ENCODE measurements at regions not wholly inside any gene's neighbourhood (a gene's known extent, or its start where the extent isn't known, plus 50 kb on each side); places are given as distances from the start of the nearest gene placed in this dataset.
"Not testable (repeated sequence)": the region's sequence is repeated elsewhere in the genome, so short reads cannot be mapped to it uniquely, and the experiment has no call there.

DNA sequence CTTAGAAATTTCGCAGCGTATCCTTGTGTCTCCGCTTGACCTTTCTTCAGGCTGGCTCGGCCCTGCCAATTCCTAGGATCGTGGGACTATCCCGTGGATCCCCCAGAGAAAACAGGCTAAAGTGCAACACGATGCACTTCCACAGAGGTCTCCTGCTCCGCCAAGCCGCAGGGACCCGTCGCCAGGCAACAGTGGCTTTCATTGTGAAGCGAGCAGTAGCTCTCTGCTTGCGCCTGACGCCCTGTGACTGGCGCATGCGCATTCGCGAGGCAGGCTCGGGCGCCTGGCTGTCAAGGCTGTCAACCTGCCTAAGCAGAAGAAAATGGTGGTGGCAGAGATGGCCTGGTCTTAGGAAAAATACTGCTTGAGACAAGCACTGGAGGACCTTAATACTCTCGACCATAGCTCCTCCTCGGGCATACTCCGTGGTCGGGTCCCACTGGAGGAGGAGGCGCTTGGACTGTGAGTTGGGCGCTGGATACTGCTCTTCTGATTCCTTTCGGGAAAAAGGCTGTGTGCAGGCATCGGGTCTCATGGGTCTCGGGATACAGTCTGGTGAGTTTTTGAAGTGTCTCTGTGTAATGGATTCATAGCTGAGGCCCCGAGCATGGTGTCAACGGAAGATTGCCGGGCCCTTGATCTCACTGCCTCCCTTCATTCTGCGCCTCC lies 2336.1 kb downstream of the TP53TG3F start:
- no peak for DNase-seq

GRCh38 chr16:35797811-35798210 lies 2338.4 kb downstream of the TP53TG3F start:
- DNase-seq: no peak

- DNase-seq: no peak
Observed at GRCh38 chr16:35798885-35799426, 2339.5 kb downstream of the TP53TG3F start.

DNA sequence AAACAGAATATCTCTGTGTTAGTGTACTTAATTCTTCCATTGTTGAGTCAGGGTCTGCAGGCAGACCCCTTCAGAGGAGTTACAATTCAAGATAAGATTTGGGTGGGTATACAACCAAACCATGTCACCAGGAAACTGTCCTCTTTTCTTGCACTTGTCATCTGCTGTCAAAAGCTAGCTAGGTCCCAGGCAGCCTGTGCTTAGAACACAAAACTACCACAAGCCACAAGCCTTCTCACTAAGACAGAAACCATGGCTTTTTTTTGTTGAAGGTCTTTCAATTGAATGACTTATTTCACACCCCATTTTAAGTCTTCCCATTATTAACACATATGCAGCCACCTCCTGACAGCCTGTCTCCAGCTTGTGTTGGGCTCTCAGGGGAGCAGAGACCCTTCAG lies 2345.1 kb downstream of the TP53TG3F start:
- DNase-seq: not testable (repeated sequence)

DNA sequence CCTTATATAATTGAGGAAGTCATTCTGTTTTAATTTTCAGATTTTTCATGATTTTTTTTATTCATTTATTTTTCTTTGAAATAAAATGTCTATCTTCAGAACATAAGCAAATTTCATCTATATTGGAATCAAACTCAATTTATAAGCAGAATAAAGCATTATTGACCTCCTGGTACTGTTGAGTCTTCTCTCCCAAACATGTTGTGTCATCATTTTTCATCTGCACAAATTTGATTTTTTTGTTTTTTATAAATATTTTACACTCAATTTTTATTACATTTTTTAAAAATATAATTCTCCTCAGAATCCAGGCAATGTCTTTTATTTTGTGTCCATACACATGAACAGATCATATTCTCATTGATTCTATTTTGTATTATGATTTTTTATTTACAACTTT lies 2363.9 kb downstream of the TP53TG3F start:
- no peak for DNase-seq

DNA sequence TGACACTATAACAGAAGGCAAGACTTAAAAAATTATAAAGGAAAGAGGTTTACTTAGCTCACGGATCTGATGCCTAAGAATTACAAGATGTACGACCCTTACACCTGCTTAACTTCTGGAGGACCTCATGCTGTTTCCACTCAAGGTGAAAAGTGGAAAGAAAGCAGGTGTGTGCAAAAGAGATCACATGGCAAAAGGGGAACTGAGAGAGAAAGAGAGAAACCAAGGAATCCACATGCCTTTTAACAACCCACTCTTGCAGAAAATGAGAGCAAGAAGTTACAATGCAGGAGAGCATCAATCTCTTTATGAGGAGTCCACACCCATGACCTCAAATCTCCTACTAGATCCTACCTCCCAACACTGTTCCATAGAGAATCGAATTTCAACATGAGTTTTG lies 2382.2 kb downstream of the TP53TG3F start:
- DNase-seq: no peak

GRCh38 chr16:35862242-35862641 lies 2402.8 kb downstream of the TP53TG3F start:
- no peak for DNase-seq

- no peak for DNase-seq
Observed at GRCh38 chr16:35868630-35869029, 2409.2 kb downstream of the TP53TG3F start.

DNA sequence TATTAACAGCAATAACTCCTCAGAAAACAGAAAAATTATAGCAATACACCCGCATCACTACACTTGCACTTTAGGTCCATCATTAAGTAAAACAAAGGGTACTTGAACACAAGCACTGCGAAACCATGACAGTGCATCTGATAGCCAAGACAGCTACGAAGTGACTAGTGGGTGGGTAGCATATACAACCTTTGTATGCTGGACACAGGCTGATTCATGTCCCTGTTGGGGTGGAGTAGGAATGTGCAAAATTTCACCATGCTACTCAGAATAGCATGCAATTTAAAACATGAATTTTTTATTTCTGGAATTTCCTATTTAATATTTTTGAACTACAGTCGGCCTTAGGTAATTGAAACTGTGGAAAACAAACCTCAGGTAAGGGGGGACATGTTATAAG lies 2414.1 kb downstream of the TP53TG3F start:
- no peak for DNase-seq

GRCh38 chr16:35881654-35882053 lies 2422.2 kb downstream of the TP53TG3F start:
- DNase-seq: no peak

- no peak for DNase-seq
Observed at GRCh38 chr16:35906440-35906839, 2447.0 kb downstream of the TP53TG3F start.

GRCh38 chr16:35908152-35908551 lies 2448.7 kb downstream of the TP53TG3F start:
- no peak for DNase-seq

DNA sequence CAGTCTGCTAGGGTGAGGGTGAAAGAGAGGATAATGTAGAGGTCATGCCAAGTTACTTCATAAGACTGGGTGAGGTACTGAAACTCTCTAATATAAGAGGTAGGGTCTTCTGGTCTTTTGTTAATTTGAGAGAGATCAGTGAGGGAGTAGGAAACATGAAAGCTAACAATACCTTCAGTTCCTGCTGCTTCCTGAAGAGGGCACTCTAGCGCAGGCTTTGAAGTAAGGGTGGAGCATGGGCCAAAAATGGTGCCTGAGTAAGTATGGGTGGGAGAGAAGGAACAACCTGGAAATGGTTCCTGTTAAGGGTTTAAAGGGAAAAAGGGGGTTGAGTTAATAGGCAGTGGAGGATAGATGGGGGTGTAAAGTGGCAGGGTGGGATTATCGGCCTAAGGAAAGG lies 2449.5 kb downstream of the TP53TG3F start:
- DNase-seq: no peak

GRCh38 chr16:35909351-35909954 lies 2450.0 kb downstream of the TP53TG3F start:
- DNase-seq: no peak

GRCh38 chr16:35910409-35910808 lies 2451.0 kb downstream of the TP53TG3F start:
- DNase-seq: no peak

- no peak for DNase-seq
Observed at GRCh38 chr16:35911899-35912298, 2452.5 kb downstream of the TP53TG3F start.

DNA sequence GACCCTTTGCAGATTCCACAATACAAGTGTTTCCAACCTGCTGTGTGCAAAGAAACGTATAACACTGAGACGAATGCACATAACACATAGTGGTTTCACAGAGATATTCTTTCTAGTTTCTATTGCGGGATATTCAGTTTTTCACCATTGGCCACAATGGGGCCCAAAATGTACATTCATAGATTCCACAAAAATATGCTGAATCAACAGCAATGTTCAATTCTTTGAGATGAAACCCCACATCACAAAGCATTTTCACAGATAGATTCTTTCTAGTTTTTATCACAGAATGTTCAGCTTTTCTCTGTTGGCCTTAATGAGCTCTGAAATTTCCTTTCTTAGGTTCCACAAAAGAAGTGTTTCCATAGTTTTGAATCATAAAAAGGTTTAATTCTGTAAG lies 2472.3 kb downstream of the TP53TG3F start:
- no peak for DNase-seq
